SK-N-SH treated with all-trans-retinoic acid at 6 μM for 48 hours (cell line): ENCODE measurements at regions not wholly inside any gene's neighbourhood (a gene's known extent, or its start where the extent isn't known, plus 50 kb on each side); places are given as distances from the start of the nearest gene placed in this dataset.

ENCODE experiments used
- ATAC-seq: fragments of 200-7000 bp; cut with Tn5 transposase; 3 replicates; pipeline ENCODE4 v1.9.1; 2020; ENCODE audit warnings: mild to moderate bottlenecking, moderate library complexity
- ARNTL ChIP-seq: fragments of 450-650 bp; formaldehyde crosslinking; IDR thresholded peaks from 2 replicates; pipeline ENCODE4 v1.5.0; 2020; ENCODE audit warnings: low read depth, mild to moderate bottlenecking, moderate library complexity, borderline replicate concordance
- BACH2 ChIP-seq: fragments of 250-450 bp; sonication (Bioruptor Pico); IDR thresholded peaks from 2 replicates; pipeline ENCODE4 v1.9.0; 2021; ENCODE audit warnings: mild to moderate bottlenecking, borderline replicate concordance
- CSDC2 ChIP-seq: fragments of 250-450 bp; sonication (Bioruptor Pico); IDR thresholded peaks from 2 replicates; pipeline ENCODE4 v1.5.0; 2020; ENCODE audit warnings: mild to moderate bottlenecking, moderate library complexity
- ESRRG ChIP-seq: fragments of 250-450 bp; sonication (Bioruptor Pico); IDR thresholded peaks from 2 replicates; pipeline ENCODE4 v1.6.1; 2021; ENCODE audit warnings: mild to moderate bottlenecking
- GLIS3 ChIP-seq: fragments of 250-450 bp; sonication (Bioruptor Pico); IDR thresholded peaks from 2 replicates; pipeline ENCODE4 v1.5.0; 2020; ENCODE audit warnings: mild to moderate bottlenecking, moderate library complexity
- ISL1 ChIP-seq: fragments of 250-450 bp; sonication (Bioruptor Pico); IDR thresholded peaks from 2 replicates; pipeline ENCODE4 v2.1.2; 2022; ENCODE audit warnings: mild to moderate bottlenecking, moderate library complexity
- OSR1 ChIP-seq: fragments of 250-450 bp; sonication (Bioruptor Pico); IDR thresholded peaks from 2 replicates; pipeline ENCODE4 v1.8.0; 2022; ENCODE audit warnings: moderate library complexity, mild to moderate bottlenecking, inconsistent platforms
- PPARA ChIP-seq: fragments of 250-450 bp; sonication (Bioruptor Pico); IDR thresholded peaks from 2 replicates; pipeline ENCODE4 v1.5.0; 2020; ENCODE audit warnings: mild to moderate bottlenecking, borderline replicate concordance
- RARB ChIP-seq: fragments of 250-450 bp; sonication (Bioruptor Pico); IDR thresholded peaks from 2 replicates; pipeline ENCODE4 v1.8.0; 2021; ENCODE audit warnings: mild to moderate bottlenecking, moderate library complexity
- SNAI2 ChIP-seq: fragments of 250-450 bp; sonication (Bioruptor Pico); IDR thresholded peaks from 2 replicates; pipeline ENCODE4 v1.5.0; 2020; ENCODE audit warnings: mild to moderate bottlenecking, moderate library complexity
- TCF4 ChIP-seq: fragments of 250-450 bp; sonication (Bioruptor Pico); IDR thresholded peaks from 2 replicates; pipeline ENCODE4 v1.8.0; 2021; ENCODE audit warnings: mild to moderate bottlenecking, moderate library complexity, borderline replicate concordance
- ZC3H10 ChIP-seq: fragments of 250-450 bp; sonication (Bioruptor Pico); IDR thresholded peaks from 2 replicates; pipeline ENCODE4 v1.5.1; 2021; ENCODE audit warnings: mild to moderate bottlenecking, moderate library complexity
- ZFP3 ChIP-seq: fragments of 250-450 bp; sonication (Bioruptor Pico); IDR thresholded peaks from 2 replicates; pipeline ENCODE4 v1.5.0; 2020; ENCODE audit warnings: mild to moderate bottlenecking, moderate library complexity
- ZFP30 ChIP-seq: fragments of 450-650 bp; formaldehyde crosslinking; IDR thresholded peaks from 2 replicates; pipeline ENCODE4 v1.5.0; 2022; ENCODE audit warnings: mild to moderate bottlenecking, moderate library complexity
- ZNF565 ChIP-seq: fragments of 450-650 bp; formaldehyde crosslinking; conservative IDR thresholded peaks from 2 replicates; pipeline ENCODE4 v1.5.0; 2020; ENCODE audit warnings: low read depth, mild to moderate bottlenecking, moderate library complexity
- ZNF70 ChIP-seq: fragments of 450-650 bp; formaldehyde crosslinking; IDR thresholded peaks from 2 replicates; pipeline ENCODE4 v1.5.0; 2020; ENCODE audit warnings: mild to moderate bottlenecking, moderate library complexity
- ZNF8 ChIP-seq: fragments of 450-650 bp; formaldehyde crosslinking; IDR thresholded peaks from 2 replicates; pipeline ENCODE4 v1.5.0; 2020; ENCODE audit warnings: mild to moderate bottlenecking, moderate library complexity
- TF ChIP-seq, protein P1 (sequence below): fragments of 250-450 bp; sonication (Bioruptor Pico); IDR thresholded peaks from 2 replicates; pipeline ENCODE4 v1.5.1; 2021; ENCODE audit warnings: mild to moderate bottlenecking, moderate library complexity
- TF ChIP-seq, protein P2 (sequence below): fragments of 250-450 bp; sonication (Bioruptor Pico); IDR thresholded peaks from 2 replicates; pipeline ENCODE4 v1.5.0; 2020; ENCODE audit warnings: mild to moderate bottlenecking, moderate library complexity
- TF ChIP-seq, protein P3 (sequence below): fragments of 250-450 bp; sonication (Bioruptor Pico); IDR thresholded peaks from 2 replicates; pipeline ENCODE4 v1.5.1; 2020; ENCODE audit warnings: low read depth, mild to moderate bottlenecking, moderate library complexity
- TF ChIP-seq, protein P4 (sequence below): fragments of 250-450 bp; sonication (Bioruptor Pico); IDR thresholded peaks from 2 replicates; pipeline ENCODE4 v1.8.0; 2021; ENCODE audit warnings: low read depth, mild to moderate bottlenecking, moderate library complexity, borderline replicate concordance

DNA sequence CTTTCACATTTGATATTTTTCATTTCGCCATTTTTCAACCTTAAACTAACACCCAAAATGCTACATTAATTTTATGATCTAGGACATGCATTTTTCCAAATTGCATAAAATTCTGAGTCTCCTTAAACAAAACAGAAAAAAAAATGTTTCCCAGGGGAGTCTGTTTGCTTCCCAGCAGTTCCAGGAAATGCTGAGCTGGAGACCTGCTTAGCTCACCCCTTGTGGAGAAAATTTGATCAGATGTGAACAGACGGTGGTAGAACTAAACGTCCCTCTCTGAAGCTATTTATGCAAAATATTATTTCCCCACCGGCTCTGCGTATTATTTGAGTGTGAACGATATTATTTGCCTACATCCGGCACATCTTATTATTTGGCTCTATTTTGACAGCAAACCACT is 74.9 kb upstream of the AGAP1 start:
- no peak for ATAC-seq
- TF ChIP-seq, protein P1, sequence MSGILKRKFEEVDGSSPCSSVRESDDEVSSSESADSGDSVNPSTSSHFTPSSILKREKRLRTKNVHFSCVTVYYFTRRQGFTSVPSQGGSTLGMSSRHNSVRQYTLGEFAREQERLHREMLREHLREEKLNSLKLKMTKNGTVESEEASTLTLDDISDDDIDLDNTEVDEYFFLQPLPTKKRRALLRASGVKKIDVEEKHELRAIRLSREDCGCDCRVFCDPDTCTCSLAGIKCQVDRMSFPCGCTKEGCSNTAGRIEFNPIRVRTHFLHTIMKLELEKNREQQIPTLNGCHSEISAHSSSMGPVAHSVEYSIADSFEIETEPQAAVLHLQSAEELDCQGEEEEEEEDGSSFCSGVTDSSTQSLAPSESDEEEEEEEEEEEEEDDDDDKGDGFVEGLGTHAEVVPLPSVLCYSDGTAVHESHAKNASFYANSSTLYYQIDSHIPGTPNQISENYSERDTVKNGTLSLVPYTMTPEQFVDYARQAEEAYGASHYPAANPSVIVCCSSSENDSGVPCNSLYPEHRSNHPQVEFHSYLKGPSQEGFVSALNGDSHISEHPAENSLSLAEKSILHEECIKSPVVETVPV: no peak
- TF ChIP-seq BACH2 (no peak), OSR1 (CRISPR knock-in tag) (no peak), ZNF8 (no peak), ESRRG (CRISPR knock-in tag) (no peak), ZC3H10 (CRISPR knock-in tag) (no peak), CSDC2 (CRISPR knock-in tag) (no peak), GLIS3 (no peak), ZFP30 (CRISPR knock-in tag) (no peak), SNAI2 (CRISPR knock-in tag) (no peak), TCF4 (no peak), PPARA (no peak), ISL1 (CRISPR knock-in tag) (no peak), ZFP3 (no peak), RARB (CRISPR knock-in tag) (no peak)
- TF ChIP-seq, protein P2, sequence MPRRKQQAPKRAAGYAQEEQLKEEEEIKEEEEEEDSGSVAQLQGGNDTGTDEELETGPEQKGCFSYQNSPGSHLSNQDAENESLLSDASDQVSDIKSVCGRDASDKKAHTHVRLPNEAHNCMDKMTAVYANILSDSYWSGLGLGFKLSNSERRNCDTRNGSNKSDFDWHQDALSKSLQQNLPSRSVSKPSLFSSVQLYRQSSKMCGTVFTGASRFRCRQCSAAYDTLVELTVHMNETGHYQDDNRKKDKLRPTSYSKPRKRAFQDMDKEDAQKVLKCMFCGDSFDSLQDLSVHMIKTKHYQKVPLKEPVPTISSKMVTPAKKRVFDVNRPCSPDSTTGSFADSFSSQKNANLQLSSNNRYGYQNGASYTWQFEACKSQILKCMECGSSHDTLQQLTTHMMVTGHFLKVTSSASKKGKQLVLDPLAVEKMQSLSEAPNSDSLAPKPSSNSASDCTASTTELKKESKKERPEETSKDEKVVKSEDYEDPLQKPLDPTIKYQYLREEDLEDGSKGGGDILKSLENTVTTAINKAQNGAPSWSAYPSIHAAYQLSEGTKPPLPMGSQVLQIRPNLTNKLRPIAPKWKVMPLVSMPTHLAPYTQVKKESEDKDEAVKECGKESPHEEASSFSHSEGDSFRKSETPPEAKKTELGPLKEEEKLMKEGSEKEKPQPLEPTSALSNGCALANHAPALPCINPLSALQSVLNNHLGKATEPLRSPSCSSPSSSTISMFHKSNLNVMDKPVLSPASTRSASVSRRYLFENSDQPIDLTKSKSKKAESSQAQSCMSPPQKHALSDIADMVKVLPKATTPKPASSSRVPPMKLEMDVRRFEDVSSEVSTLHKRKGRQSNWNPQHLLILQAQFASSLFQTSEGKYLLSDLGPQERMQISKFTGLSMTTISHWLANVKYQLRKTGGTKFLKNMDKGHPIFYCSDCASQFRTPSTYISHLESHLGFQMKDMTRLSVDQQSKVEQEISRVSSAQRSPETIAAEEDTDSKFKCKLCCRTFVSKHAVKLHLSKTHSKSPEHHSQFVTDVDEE (CRISPR knock-in tag): no peak
- TF ChIP-seq, all 23 proteins: peak for 0

DNA sequence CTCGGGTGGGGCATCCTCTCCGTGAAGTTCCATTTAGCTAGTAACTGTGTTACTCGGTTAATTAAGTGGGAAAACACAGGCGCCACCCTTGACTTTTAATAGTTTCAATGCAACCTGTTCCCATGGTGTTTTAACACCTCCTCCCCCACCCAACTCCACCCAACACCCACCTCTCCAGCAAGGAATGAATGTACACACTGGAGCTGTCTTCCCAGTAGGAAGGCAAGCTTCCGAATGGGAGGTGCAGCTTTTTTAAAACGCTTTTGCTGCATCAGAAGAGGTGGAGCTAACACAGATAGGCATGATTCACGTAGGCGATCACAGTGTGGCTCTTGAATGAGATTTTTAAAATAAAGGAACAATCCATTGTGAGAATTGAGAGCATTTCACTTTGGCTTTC is 73.8 kb upstream of the AGAP1 start:
- ATAC-seq: no peak
- TF ChIP-seq PPARA (no peak), ISL1 (CRISPR knock-in tag) (no peak), ZNF565 (no peak), BACH2 (no peak), CSDC2 (CRISPR knock-in tag) (no peak), GLIS3 (no peak), ARNTL (CRISPR knock-in tag) (no peak), ZC3H10 (CRISPR knock-in tag) (no peak), ZNF70 (CRISPR knock-in tag) (no peak)
- TF ChIP-seq, protein P1: no peak
- TF ChIP-seq, protein P2 (CRISPR knock-in tag): no peak
- TF ChIP-seq, protein P3, sequence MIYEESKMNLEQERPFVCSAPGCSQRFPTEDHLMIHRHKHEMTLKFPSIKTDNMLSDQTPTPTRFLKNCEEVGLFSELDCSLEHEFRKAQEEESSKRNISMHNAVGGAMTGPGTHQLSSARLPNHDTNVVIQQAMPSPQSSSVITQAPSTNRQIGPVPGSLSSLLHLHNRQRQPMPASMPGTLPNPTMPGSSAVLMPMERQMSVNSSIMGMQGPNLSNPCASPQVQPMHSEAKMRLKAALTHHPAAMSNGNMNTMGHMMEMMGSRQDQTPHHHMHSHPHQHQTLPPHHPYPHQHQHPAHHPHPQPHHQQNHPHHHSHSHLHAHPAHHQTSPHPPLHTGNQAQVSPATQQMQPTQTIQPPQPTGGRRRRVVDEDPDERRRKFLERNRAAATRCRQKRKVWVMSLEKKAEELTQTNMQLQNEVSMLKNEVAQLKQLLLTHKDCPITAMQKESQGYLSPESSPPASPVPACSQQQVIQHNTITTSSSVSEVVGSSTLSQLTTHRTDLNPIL (CRISPR knock-in tag): no peak
- TF ChIP-seq, protein P4, sequence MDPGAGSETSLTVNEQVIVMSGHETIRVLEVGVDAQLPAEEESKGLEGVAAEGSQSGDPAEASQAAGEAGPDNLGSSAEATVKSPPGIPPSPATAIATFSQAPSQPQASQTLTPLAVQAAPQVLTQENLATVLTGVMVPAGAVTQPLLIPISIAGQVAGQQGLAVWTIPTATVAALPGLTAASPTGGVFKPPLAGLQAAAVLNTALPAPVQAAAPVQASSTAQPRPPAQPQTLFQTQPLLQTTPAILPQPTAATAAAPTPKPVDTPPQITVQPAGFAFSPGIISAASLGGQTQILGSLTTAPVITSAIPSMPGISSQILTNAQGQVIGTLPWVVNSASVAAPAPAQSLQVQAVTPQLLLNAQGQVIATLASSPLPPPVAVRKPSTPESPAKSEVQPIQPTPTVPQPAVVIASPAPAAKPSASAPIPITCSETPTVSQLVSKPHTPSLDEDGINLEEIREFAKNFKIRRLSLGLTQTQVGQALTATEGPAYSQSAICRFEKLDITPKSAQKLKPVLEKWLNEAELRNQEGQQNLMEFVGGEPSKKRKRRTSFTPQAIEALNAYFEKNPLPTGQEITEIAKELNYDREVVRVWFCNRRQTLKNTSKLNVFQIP (CRISPR knock-in tag): no peak
